ENCODE measurements at regions not wholly inside any gene's neighbourhood (a gene's known extent, or its start where the extent isn't known, plus 50 kb on each side); places are given as distances from the start of the nearest gene placed in this dataset.

DNA sequence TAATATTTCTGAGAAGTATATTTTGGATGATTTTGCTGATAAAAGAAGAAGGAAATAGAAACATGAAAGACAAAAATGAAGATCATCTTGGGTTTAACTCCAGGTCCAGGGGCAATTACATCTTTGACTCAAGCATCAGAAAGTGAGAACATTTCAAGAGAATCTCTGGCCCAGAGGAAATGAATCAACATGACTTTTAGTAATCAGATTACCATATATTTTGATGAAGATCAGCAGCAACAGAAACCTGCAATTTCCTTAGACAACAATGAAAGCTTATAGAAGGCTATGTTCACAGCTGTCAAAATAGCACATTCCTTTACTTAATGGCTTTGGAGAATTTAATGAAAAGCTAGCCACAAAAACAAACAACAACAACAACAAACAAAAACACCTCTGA, 638.1 kb downstream of the EFNA5 start:
- no peak for TF ChIP-seq CTCF (IDR thresholded peaks at IDR 0.05; ENCODE audit: low read depth, low read length, missing control alignments)
- no peak overlapping the region for H3K4me3 ChIP-seq (ENCODE audit: low read depth, low read length)
- no peak overlapping the region for H3K27ac ChIP-seq
- DNase-seq: no peak
- in situ Hi-C loops (cut with HindIII; ENCODE audit: low pct_ligation_motif_present, low sequenced_read_pairs): no loop called here
- H3K27me3 ChIP-seq (replicated peaks): no peaks in the 10 kb centered on the region
- no peaks in the 10 kb centered on the region for H3K36me3 ChIP-seq (replicated peaks)

DNA sequence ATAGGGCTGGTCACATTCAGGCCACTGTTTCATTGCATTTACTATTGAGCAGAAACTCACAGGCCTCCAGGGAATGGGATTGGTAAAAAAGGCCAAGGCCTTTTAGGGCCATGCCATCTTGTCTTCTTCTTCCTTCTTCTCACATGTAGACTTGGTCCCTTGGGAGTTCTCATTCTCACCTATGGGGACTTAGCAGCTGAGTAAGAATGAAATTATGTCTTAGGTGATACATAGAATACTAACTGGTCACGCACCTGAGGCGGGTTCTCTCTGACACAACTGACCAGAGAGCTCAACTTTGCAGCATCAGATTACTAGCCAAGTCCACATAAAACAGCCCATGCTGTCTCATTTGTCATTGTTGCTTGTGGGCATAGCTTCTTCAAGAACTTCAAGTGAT, 641.8 kb downstream of the EFNA5 start:
- in situ Hi-C loops (cut with HindIII; ENCODE audit: low pct_ligation_motif_present, low sequenced_read_pairs): no loop called here
- H3K36me3 ChIP-seq (replicated peaks): no peaks in the 10 kb centered on the region
- TF ChIP-seq CTCF (IDR thresholded peaks at IDR 0.05; ENCODE audit: low read depth, low read length, missing control alignments): no peak
- no peak for DNase-seq
- no peak overlapping the region for H3K4me3 ChIP-seq (ENCODE audit: low read depth, low read length)
- H3K27me3 ChIP-seq (replicated peaks): no peaks in the 10 kb centered on the region
- H3K27ac ChIP-seq: no peak overlapping the region

DNA sequence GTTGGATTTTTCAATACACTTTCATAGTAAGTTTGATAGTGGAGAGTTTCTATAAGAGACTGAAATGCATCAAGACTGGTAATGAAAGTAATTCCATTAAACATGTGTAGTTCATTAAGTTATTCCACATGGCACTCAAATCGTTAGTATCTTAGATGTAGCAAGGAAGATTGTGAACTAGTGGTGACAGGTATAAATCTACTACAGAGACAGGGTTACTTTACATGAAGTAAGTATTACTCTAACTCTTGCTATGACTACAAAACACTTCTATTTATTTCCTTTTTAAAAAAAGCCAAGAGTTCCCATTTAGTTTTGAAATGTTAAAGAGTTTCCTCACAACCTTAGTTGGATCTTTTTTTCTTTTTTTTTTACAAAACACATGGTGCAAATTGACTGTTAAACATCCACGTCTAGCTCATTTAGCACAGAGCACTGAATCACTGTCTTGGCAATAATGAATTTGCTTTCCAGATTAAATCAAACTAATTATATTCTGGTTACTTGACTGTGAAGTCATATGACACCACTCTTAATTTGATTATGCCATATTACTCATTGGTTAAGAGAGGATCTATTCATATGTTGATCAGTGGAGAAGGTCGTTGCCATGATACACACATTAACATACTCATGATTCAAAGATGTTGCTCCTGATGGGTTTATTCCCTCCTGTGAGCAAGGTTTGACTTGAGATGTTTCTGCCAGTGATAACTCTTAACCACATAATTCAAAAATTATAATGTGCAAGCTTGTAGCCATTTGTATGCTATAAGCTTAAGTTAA, 644.8 kb downstream of the EFNA5 start:
- Histone ChIP-seq H3K27me3 (replicated peaks) (no peaks in the 10 kb centered on the region), H3K36me3 (replicated peaks) (no peaks in the 10 kb centered on the region), H3K27ac (no peak overlapping the region), H3K4me3 (ENCODE audit: low read depth, low read length) (no peak overlapping the region)
- TF ChIP-seq CTCF (IDR thresholded peaks at IDR 0.05; ENCODE audit: low read depth, low read length, missing control alignments): no peak
- no peak for DNase-seq
- in situ Hi-C loops (cut with HindIII; ENCODE audit: low pct_ligation_motif_present, low sequenced_read_pairs): no loop called here

DNA sequence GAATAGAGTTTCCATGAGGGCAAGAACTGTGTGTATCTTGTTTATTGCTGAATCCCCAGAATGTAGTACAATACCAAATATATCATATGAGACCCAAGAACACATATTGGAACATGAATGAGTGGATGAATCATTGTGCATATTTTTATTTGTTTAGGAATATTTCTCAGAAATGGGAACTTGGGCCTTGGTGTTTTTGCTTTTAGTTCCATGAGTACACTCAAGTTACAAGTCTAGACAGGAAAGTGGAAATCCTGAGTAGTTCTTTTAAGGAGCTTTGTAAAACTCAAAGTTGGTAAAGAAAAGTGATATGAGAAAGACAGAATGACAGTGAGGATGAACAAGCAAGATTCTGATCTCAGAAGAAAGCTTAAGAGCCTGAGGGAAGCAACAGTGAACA, 647.0 kb downstream of the EFNA5 start:
- H3K36me3 ChIP-seq (replicated peaks): no peaks in the 10 kb centered on the region
- in situ Hi-C loops (cut with HindIII; ENCODE audit: low pct_ligation_motif_present, low sequenced_read_pairs): no loop called here
- TF ChIP-seq CTCF (IDR thresholded peaks at IDR 0.05; ENCODE audit: low read depth, low read length, missing control alignments): no peak
- no peak overlapping the region for H3K27ac ChIP-seq
- no peak for DNase-seq
- no peaks in the 10 kb centered on the region for H3K27me3 ChIP-seq (replicated peaks)
- H3K4me3 ChIP-seq (ENCODE audit: low read depth, low read length): no peak overlapping the region

GRCh38 chr5:107021575-107021974, 649.2 kb downstream of the EFNA5 start:
- H3K27me3 ChIP-seq (replicated peaks): no peaks in the 10 kb centered on the region
- DNase-seq: no peak
- no peak overlapping the region for H3K4me3 ChIP-seq (ENCODE audit: low read depth, low read length)
- in situ Hi-C loops (cut with HindIII; ENCODE audit: low pct_ligation_motif_present, low sequenced_read_pairs): no loop called here
- no peak for TF ChIP-seq CTCF (IDR thresholded peaks at IDR 0.05; ENCODE audit: low read depth, low read length, missing control alignments)
- no peaks in the 10 kb centered on the region for H3K36me3 ChIP-seq (replicated peaks)
- no peak overlapping the region for H3K27ac ChIP-seq

GRCh38 chr5:107020626-107021025, 650.1 kb downstream of the EFNA5 start:
- TF ChIP-seq CTCF (IDR thresholded peaks at IDR 0.05; ENCODE audit: low read depth, low read length, missing control alignments): no peak
- H3K4me3 ChIP-seq (ENCODE audit: low read depth, low read length): no peak overlapping the region
- in situ Hi-C loops (cut with HindIII; ENCODE audit: low pct_ligation_motif_present, low sequenced_read_pairs): no loop called here
- no peaks in the 10 kb centered on the region for H3K27me3 ChIP-seq (replicated peaks)
- no peaks in the 10 kb centered on the region for H3K36me3 ChIP-seq (replicated peaks)
- H3K27ac ChIP-seq: no peak overlapping the region
- DNase-seq: no peak
